ENCODE measurements at regions not wholly inside any gene's neighbourhood (a gene's known extent, or its start where the extent isn't known, plus 50 kb on each side); places are given as distances from the start of the nearest gene placed in this dataset.
"Not testable (repeated sequence)": the region's sequence is repeated elsewhere in the genome, so short reads cannot be mapped to it uniquely, and the experiment has no call there.

- Histone ChIP-seq H3K4me1 (no peaks in the 10 kb centered on the region), H3K9me3 (no peaks in the 10 kb centered on the region), H3K4me3 (no peak overlapping the region), H3K27me3 (no peaks in the 10 kb centered on the region), H3K36me3 (no peaks in the 10 kb centered on the region), H3K27ac (no peak overlapping the region)
- DNase-seq = no peak
- WGBS, 5 donors = 36 to 72% (median 38%) methylated on average over 2 of the region's 2 CpGs
- intact Hi-C loops (cut with DNase I; ENCODE audit: low total_unique reads) = no loop called here
- TF ChIP-seq EP300 (IDR thresholded peaks at IDR 0.05) (no peak), POLR2A (IDR thresholded peaks at IDR 0.05) (no peak), POLR2AphosphoS5 (IDR thresholded peaks at IDR 0.05) (no peak), CTCF (IDR thresholded peaks at IDR 0.05) (no peak)
Observed at GRCh38 chr7:113307147-113307546, 188.8 kb upstream of the SMIM30 start.

- WGBS, 5 donors = 67 to 81% (median 74%) methylated on average over 2 of the region's 2 CpGs
- intact Hi-C loops (cut with DNase I; ENCODE audit: low total_unique reads) = no loop called here
- no peak for TF ChIP-seq POLR2A (IDR thresholded peaks at IDR 0.05)
- TF ChIP-seq EP300 (IDR thresholded peaks at IDR 0.05) = no peak
- TF ChIP-seq POLR2AphosphoS5 (IDR thresholded peaks at IDR 0.05) = no peak
- TF ChIP-seq CTCF (IDR thresholded peaks at IDR 0.05) = no peak
Observed at GRCh38 chr7:113306302-113306701, 187.9 kb upstream of the SMIM30 start.

GRCh38 chr7:113304104-113304503 lies 185.8 kb upstream of the SMIM30 start:
- TF ChIP-seq CTCF (IDR thresholded peaks at IDR 0.05) (no peak), EP300 (IDR thresholded peaks at IDR 0.05) (no peak), POLR2A (IDR thresholded peaks at IDR 0.05) (no peak), POLR2AphosphoS5 (IDR thresholded peaks at IDR 0.05) (no peak)
- H3K9me3 ChIP-seq = no peaks in the 10 kb centered on the region
- no peaks in the 10 kb centered on the region for H3K4me1 ChIP-seq
- H3K27ac ChIP-seq = no peak overlapping the region
- no peaks in the 10 kb centered on the region for H3K36me3 ChIP-seq
- no peak overlapping the region for H3K4me3 ChIP-seq
- intact Hi-C loops (cut with DNase I; ENCODE audit: low total_unique reads) = no loop called here
- DNase-seq = no peak
- H3K27me3 ChIP-seq = no peaks in the 10 kb centered on the region

More at GRCh38 chr7:113306302-113306701, 187.9 kb upstream of the SMIM30 start:
- no peak overlapping the region for H3K27ac ChIP-seq
- no peaks in the 10 kb centered on the region for H3K27me3 ChIP-seq
- H3K9me3 ChIP-seq = no peaks in the 10 kb centered on the region
- no peaks in the 10 kb centered on the region for H3K36me3 ChIP-seq
- H3K4me3 ChIP-seq = no peak overlapping the region
- no peak for DNase-seq
- H3K4me1 ChIP-seq = no peaks in the 10 kb centered on the region

GRCh38 chr7:113303388-113303787 lies 185.0 kb upstream of the SMIM30 start:
- H3K4me1 ChIP-seq; intact Hi-C loops (cut with DNase I; ENCODE audit: low total_unique reads); H3K27ac ChIP-seq; H3K36me3 ChIP-seq; H3K27me3 ChIP-seq; H3K4me3 ChIP-seq; H3K9me3 ChIP-seq; DNase-seq: not testable (repeated sequence)

- Histone ChIP-seq H3K9me3 (no peaks in the 10 kb centered on the region), H3K36me3 (no peaks in the 10 kb centered on the region), H3K4me3 (no peak overlapping the region), H3K4me1 (no peaks in the 10 kb centered on the region), H3K27me3 (no peaks in the 10 kb centered on the region), H3K27ac (no peak overlapping the region)
- no peak for DNase-seq
- TF ChIP-seq EP300 (IDR thresholded peaks at IDR 0.05) (no peak), POLR2AphosphoS5 (IDR thresholded peaks at IDR 0.05) (no peak), POLR2A (IDR thresholded peaks at IDR 0.05) (no peak), CTCF (IDR thresholded peaks at IDR 0.05) (no peak)
- intact Hi-C loops (cut with DNase I; ENCODE audit: low total_unique reads) = no loop called here
- 59 to 95% (median 65%) methylated on average over 1 of the region's 1 CpG for WGBS, 5 donors
Observed at GRCh38 chr7:113301983-113302382, 183.6 kb upstream of the SMIM30 start.
